ENCODE measurements at regions not wholly inside any gene's neighbourhood (a gene's known extent, or its start where the extent isn't known, plus 50 kb on each side); places are given as distances from the start of the nearest gene placed in this dataset.

DNA sequence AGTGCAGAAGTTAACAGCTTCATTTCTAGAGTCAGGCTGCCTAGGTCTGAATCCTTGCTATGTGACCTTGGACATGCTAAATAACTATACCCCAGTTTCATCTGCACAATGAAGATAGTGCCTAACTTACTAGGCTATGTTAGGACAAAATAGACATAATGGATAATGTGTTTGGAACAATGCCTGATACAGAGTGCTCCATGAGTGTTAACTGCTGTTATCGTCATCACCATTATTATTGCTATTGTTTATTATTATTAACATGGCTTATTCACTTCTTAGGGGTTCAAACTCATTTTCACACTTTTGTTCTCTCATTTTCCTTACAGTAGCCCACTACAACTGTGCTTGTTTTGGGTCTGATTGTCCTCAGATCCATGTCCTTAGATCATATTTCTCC, 467.7 kb downstream of the SH2D1A start:
- Histone ChIP-seq H3K9me3 (ENCODE audit: control insufficient read depth in 1 of 2, insufficient read depth in 1 of 2, low read depth in 1 of 2, low read length in 2 of 2) (no peaks in the 10 kb centered on the region), H3K4me1 (ENCODE audit: control insufficient read depth in 1 of 2, insufficient read depth in 2 of 2, low read length in 2 of 2) (no peaks in the 10 kb centered on the region), H3K27ac (ENCODE audit: low read depth, low read length) (no peak overlapping the region), H3K4me3 (replicated peaks in 1 of 2; ENCODE audit: low read depth in 1 of 2, low read length in 2 of 2) (no peak overlapping the region), H4K20me1 (ENCODE audit: insufficient read depth) (no peaks in the 10 kb centered on the region), H3K9ac (ENCODE audit: low read length) (no peak overlapping the region), H3K27me3 (ENCODE audit: insufficient read depth, low read length) (no peaks in the 10 kb centered on the region), H3K4me2 (ENCODE audit: low read length) (no peak overlapping the region), H3K9me2 (ENCODE audit: insufficient read depth) (no peaks in the 10 kb centered on the region), H3K79me2 (ENCODE audit: insufficient read depth, low read length) (no peaks in the 10 kb centered on the region), H3K36me3 (ENCODE audit: control insufficient read depth in 1 of 2, insufficient read depth in 2 of 2, low read length in 2 of 2) (no peaks in the 10 kb centered on the region), H2AFZ (ENCODE audit: low read depth, low read length, poor library complexity, severe bottlenecking) (no peak overlapping the region)
- ChIA-PET RAD21 (ENCODE audit: low non-redundant PET in 1 of 2, low total read pairs in 2 of 2, uncharacterized antibody in 2 of 2, unreplicated experiment in 2 of 2) (no interaction called here), CTCF (no interaction called here), POLR2A (no interaction called here)
- intact Hi-C loops (cut with micrococcal nuclease), result no loop called here
- DNase-seq (ENCODE audit: low read depth, low spot score), result no peak
- ATAC-seq, result no peak
- no TSS peak for BruUV-seq (replicated peaks)
- no peak for TF ChIP-seq CEBPB (IDR thresholded peaks at IDR 0.05; ENCODE audit: low read depth)
- no peak for TF ChIP-seq EGR1 (IDR thresholded peaks at IDR 0.05; ENCODE audit: low read depth)
- no peak for TF ChIP-seq EZH2 (IDR thresholded peaks at IDR 0.05)
- no peak for TF ChIP-seq SRF (IDR thresholded peaks at IDR 0.05; ENCODE audit: low read depth)

DNA sequence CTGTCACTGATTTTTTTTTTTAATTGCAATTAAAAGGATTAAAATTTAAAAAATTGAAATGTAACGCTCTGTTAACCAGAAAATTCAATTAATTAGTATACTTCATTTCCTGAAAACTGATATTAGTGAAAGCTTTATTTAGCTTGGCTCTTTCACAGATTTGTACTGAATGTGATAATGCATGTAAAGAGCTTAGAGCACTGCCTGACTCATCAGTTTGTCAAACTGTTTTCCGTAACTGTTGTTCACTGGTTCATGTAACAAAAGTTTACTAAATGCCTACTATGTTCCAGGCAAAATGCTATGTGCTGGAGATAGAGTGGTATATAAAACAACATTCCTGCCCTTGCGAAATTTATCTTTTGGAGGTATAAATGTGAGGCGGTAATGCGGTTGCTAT, 471.7 kb downstream of the SH2D1A start:
- ChIA-PET CTCF (no interaction called here), POLR2A (no interaction called here), RAD21 (ENCODE audit: low non-redundant PET in 1 of 2, low total read pairs in 2 of 2, uncharacterized antibody in 2 of 2, unreplicated experiment in 2 of 2) (no interaction called here)
- Histone ChIP-seq H3K36me3 (ENCODE audit: control insufficient read depth in 1 of 2, insufficient read depth in 2 of 2, low read length in 2 of 2) (no peaks in the 10 kb centered on the region), H4K20me1 (ENCODE audit: insufficient read depth) (no peaks in the 10 kb centered on the region), H3K4me1 (ENCODE audit: control insufficient read depth in 1 of 2, insufficient read depth in 2 of 2, low read length in 2 of 2) (no peaks in the 10 kb centered on the region), H3K79me2 (ENCODE audit: insufficient read depth, low read length) (no peaks in the 10 kb centered on the region), H3K27ac (ENCODE audit: low read depth, low read length) (no peak overlapping the region), H3K4me2 (ENCODE audit: low read length) (no peak overlapping the region), H3K9me2 (ENCODE audit: insufficient read depth) (no peaks in the 10 kb centered on the region), H3K27me3 (ENCODE audit: insufficient read depth, low read length) (no peaks in the 10 kb centered on the region), H3K9me3 (ENCODE audit: control insufficient read depth in 1 of 2, insufficient read depth in 1 of 2, low read depth in 1 of 2, low read length in 2 of 2) (no peaks in the 10 kb centered on the region), H3K4me3 (replicated peaks in 1 of 2; ENCODE audit: low read depth in 1 of 2, low read length in 2 of 2) (no peak overlapping the region), H2AFZ (ENCODE audit: low read depth, low read length, poor library complexity, severe bottlenecking) (no peak overlapping the region), H3K9ac (ENCODE audit: low read length) (no peak overlapping the region)
- BruUV-seq (replicated peaks), result no TSS peak
- ATAC-seq (no peak), DNase-seq (ENCODE audit: low read depth, low spot score) (no peak)
- intact Hi-C loops (cut with micrococcal nuclease), result no loop called here
- TF ChIP-seq SIN3A (IDR thresholded peaks at IDR 0.05; ENCODE audit: low read depth) (no peak), FOSL1 (IDR thresholded peaks at IDR 0.05; ENCODE audit: low read depth) (no peak), RAD21 (IDR thresholded peaks at IDR 0.05; ENCODE audit: low read depth) (no peak), SRF (IDR thresholded peaks at IDR 0.05; ENCODE audit: low read depth) (no peak), YY1 (IDR thresholded peaks at IDR 0.05; ENCODE audit: extremely low read depth, insufficient replicate concordance, low read depth, low read length) (no peak)
- TF ChIP-seq, protein P1, sequence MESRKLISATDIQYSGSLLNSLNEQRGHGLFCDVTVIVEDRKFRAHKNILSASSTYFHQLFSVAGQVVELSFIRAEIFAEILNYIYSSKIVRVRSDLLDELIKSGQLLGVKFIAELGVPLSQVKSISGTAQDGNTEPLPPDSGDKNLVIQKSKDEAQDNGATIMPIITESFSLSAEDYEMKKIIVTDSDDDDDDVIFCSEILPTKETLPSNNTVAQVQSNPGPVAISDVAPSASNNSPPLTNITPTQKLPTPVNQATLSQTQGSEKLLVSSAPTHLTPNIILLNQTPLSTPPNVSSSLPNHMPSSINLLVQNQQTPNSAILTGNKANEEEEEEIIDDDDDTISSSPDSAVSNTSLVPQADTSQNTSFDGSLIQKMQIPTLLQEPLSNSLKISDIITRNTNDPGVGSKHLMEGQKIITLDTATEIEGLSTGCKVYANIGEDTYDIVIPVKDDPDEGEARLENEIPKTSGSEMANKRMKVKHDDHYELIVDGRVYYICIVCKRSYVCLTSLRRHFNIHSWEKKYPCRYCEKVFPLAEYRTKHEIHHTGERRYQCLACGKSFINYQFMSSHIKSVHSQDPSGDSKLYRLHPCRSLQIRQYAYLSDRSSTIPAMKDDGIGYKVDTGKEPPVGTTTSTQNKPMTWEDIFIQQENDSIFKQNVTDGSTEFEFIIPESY (IDR thresholded peaks at IDR 0.05; ENCODE audit: extremely low read depth, insufficient replicate concordance, low read length), result no peak

All from HCT116 (cell line).